SK-N-SH treated with all-trans-retinoic acid at 6 μM for 48 hours (cell line): ENCODE measurements at regions not wholly inside any gene's neighbourhood (a gene's known extent, or its start where the extent isn't known, plus 50 kb on each side); places are given as distances from the start of the nearest gene placed in this dataset.
A peak's percentile ranks its signal among the peaks of the same experiment; 100 is the strongest.

Source experiments
- ATAC-seq: fragments of 200-7000 bp; cut with Tn5 transposase; 3 replicates; pipeline ENCODE4 v1.9.1; 2020; ENCODE audit warnings: mild to moderate bottlenecking, moderate library complexity
- ARNTL ChIP-seq: fragments of 450-650 bp; formaldehyde crosslinking; IDR thresholded peaks from 2 replicates; pipeline ENCODE4 v1.5.0; 2020; ENCODE audit warnings: low read depth, mild to moderate bottlenecking, moderate library complexity, borderline replicate concordance
- ESRRG ChIP-seq: fragments of 250-450 bp; sonication (Bioruptor Pico); IDR thresholded peaks from 2 replicates; pipeline ENCODE4 v1.6.1; 2021; ENCODE audit warnings: mild to moderate bottlenecking
- GLIS3 ChIP-seq: fragments of 250-450 bp; sonication (Bioruptor Pico); IDR thresholded peaks from 2 replicates; pipeline ENCODE4 v1.5.0; 2020; ENCODE audit warnings: mild to moderate bottlenecking, moderate library complexity
- PATZ1 ChIP-seq: fragments of 250-450 bp; sonication (Bioruptor Pico); IDR thresholded peaks from 2 replicates; pipeline ENCODE4 v1.8.0; 2020; ENCODE audit warnings: mild to moderate bottlenecking, moderate library complexity, borderline replicate concordance
- POU6F1 ChIP-seq: fragments of 250-450 bp; sonication (Bioruptor Pico); IDR thresholded peaks from 2 replicates; pipeline ENCODE4 v1.8.0; 2021; ENCODE audit warnings: low read depth, mild to moderate bottlenecking, moderate library complexity, borderline replicate concordance
- PPARA ChIP-seq: fragments of 250-450 bp; sonication (Bioruptor Pico); IDR thresholded peaks from 2 replicates; pipeline ENCODE4 v1.5.0; 2020; ENCODE audit warnings: mild to moderate bottlenecking, borderline replicate concordance
- RARB ChIP-seq: fragments of 250-450 bp; sonication (Bioruptor Pico); IDR thresholded peaks from 2 replicates; pipeline ENCODE4 v1.8.0; 2021; ENCODE audit warnings: mild to moderate bottlenecking, moderate library complexity
- SNAI2 ChIP-seq: fragments of 250-450 bp; sonication (Bioruptor Pico); IDR thresholded peaks from 2 replicates; pipeline ENCODE4 v1.5.0; 2020; ENCODE audit warnings: mild to moderate bottlenecking, moderate library complexity
- TCF4 ChIP-seq: fragments of 250-450 bp; sonication (Bioruptor Pico); IDR thresholded peaks from 2 replicates; pipeline ENCODE4 v1.8.0; 2021; ENCODE audit warnings: mild to moderate bottlenecking, moderate library complexity, borderline replicate concordance
- TOX ChIP-seq: fragments of 250-450 bp; sonication (Bioruptor Pico); IDR thresholded peaks from 2 replicates; pipeline ENCODE4 v1.8.0; 2021; ENCODE audit warnings: mild to moderate bottlenecking, moderate library complexity, borderline replicate concordance
- TSHZ2 ChIP-seq: fragments of 250-450 bp; sonication (Bioruptor Pico); IDR thresholded peaks from 2 replicates; pipeline ENCODE4 v1.5.0; 2020; ENCODE audit warnings: mild to moderate bottlenecking, moderate library complexity
- ZC3H10 ChIP-seq: fragments of 250-450 bp; sonication (Bioruptor Pico); IDR thresholded peaks from 2 replicates; pipeline ENCODE4 v1.5.1; 2021; ENCODE audit warnings: mild to moderate bottlenecking, moderate library complexity
- ZFP30 ChIP-seq: fragments of 450-650 bp; formaldehyde crosslinking; IDR thresholded peaks from 2 replicates; pipeline ENCODE4 v1.5.0; 2022; ENCODE audit warnings: mild to moderate bottlenecking, moderate library complexity
- ZNF565 ChIP-seq: fragments of 450-650 bp; formaldehyde crosslinking; conservative IDR thresholded peaks from 2 replicates; pipeline ENCODE4 v1.5.0; 2020; ENCODE audit warnings: low read depth, mild to moderate bottlenecking, moderate library complexity
- ZNF70 ChIP-seq: fragments of 450-650 bp; formaldehyde crosslinking; IDR thresholded peaks from 2 replicates; pipeline ENCODE4 v1.5.0; 2020; ENCODE audit warnings: mild to moderate bottlenecking, moderate library complexity
- ZNF8 ChIP-seq: fragments of 450-650 bp; formaldehyde crosslinking; IDR thresholded peaks from 2 replicates; pipeline ENCODE4 v1.5.0; 2020; ENCODE audit warnings: mild to moderate bottlenecking, moderate library complexity

GRCh38 chr7:114818501-114818900 lies 103.4 kb upstream of the MDFIC start:
- no peak for ATAC-seq

GRCh38 chr7:114819616-114820362 lies 102.1 kb upstream of the MDFIC start:
- ATAC-seq = peak; percentile 56; the same call in 2 of the 3 replicates

More at GRCh38 chr7:114818501-114818900, 103.4 kb upstream of the MDFIC start:
- no peak for TF ChIP-seq PATZ1 (CRISPR knock-in tag)
- TF ChIP-seq ZNF565 (CRISPR knock-in tag) = no peak
- no peak for TF ChIP-seq SNAI2
- TF ChIP-seq ZC3H10 (CRISPR knock-in tag) = no peak
- no peak for TF ChIP-seq POU6F1 (CRISPR knock-in tag)
- TF ChIP-seq TSHZ2 (CRISPR knock-in tag) = no peak
- TF ChIP-seq GLIS3 (CRISPR knock-in tag) = no peak
- TF ChIP-seq ZFP30 (CRISPR knock-in tag) = no peak
- TF ChIP-seq ARNTL = no peak
- no peak for TF ChIP-seq ZNF70 (CRISPR knock-in tag)
- no peak for TF ChIP-seq ZNF8 (CRISPR knock-in tag)
- no peak for TF ChIP-seq TOX (CRISPR knock-in tag)

More at GRCh38 chr7:114819616-114820362, 102.1 kb upstream of the MDFIC start:
- TF ChIP-seq ARNTL (no peak), TOX (CRISPR knock-in tag) (no peak), GLIS3 (CRISPR knock-in tag) (no peak), SNAI2 (no peak), TSHZ2 (CRISPR knock-in tag) (no peak), PATZ1 (CRISPR knock-in tag) (no peak), PPARA (CRISPR knock-in tag) (no peak), ZC3H10 (CRISPR knock-in tag) (no peak), RARB (no peak), ZNF70 (CRISPR knock-in tag) (no peak), ZNF565 (CRISPR knock-in tag) (no peak), ESRRG (CRISPR knock-in tag) (no peak), TCF4 (no peak)
- TF ChIP-seq, all 23 proteins: peak for 0
